ENCODE measurements at regions not wholly inside any gene's neighbourhood (a gene's known extent, or its start where the extent isn't known, plus 50 kb on each side); places are given as distances from the start of the nearest gene placed in this dataset.

GRCh38 chr20:4502756-4503155 is 183.5 kb upstream of the PRNP start:
- Histone ChIP-seq H3K79me2 (ENCODE audit: control insufficient read depth, insufficient read depth, low read length) (no peaks in the 10 kb centered on the region), H3K4me3 (replicated peaks in 1 of 3; ENCODE audit: insufficient read depth in 1 of 3, low read depth in 1 of 3, low read length in 3 of 3) (no peak overlapping the region), H4K20me1 (replicated peaks; ENCODE audit: control insufficient read depth, extremely low read depth, insufficient read depth, low read length) (no peaks in the 10 kb centered on the region), H2AFZ (ENCODE audit: low read depth, low read length) (no peak overlapping the region), H3K9me3 (replicated peaks; ENCODE audit: control insufficient read depth, insufficient read depth, low read length) (no peaks in the 10 kb centered on the region), H3K27me3 (ENCODE audit: control insufficient read depth in 2 of 2, insufficient read depth in 2 of 2, low read length in 2 of 2) (no peaks in the 10 kb centered on the region), H3K9ac (replicated peaks; ENCODE audit: extremely low read depth, insufficient read depth, low read length) (no peak overlapping the region), H3K4me2 (ENCODE audit: insufficient read depth, low read length) (no peak overlapping the region), H3K27ac (ENCODE audit: insufficient read depth, low read depth, low read length) (no peak overlapping the region), H3K36me3 (ENCODE audit: control insufficient read depth in 2 of 2, extremely low read depth in 1 of 2, insufficient read depth in 2 of 2, low read length in 2 of 2) (no peaks in the 10 kb centered on the region), H3K4me1 (ENCODE audit: control insufficient read depth, extremely low read depth, insufficient read depth, low read length) (peaks cover 9% of the 10 kb centered on the region), H3K9me1 (replicated peaks; ENCODE audit: control insufficient read depth, extremely low read depth, insufficient read depth, low read length) (no peaks in the 10 kb centered on the region)
- DNase-seq (ENCODE audit: low read depth, low spot score), result no peak
- intact Hi-C loops (cut with micrococcal nuclease), result no loop called here
- CTCF ChIA-PET, result no interaction called here
- POLR2A ChIA-PET, result no interaction called here
- no peak for FAIRE-seq
- no TSS peak for BruUV-seq (replicated peaks)
- TF ChIP-seq MYC (IDR thresholded peaks at IDR 0.05; ENCODE audit: low read depth, low read length) (no peak), POLR2A (IDR thresholded peaks at IDR 0.05; ENCODE audit: low read depth, low read length) (no peak), GATA2 (IDR thresholded peaks at IDR 0.05; ENCODE audit: insufficient read depth, insufficient read length, low read depth, low read length) (no peak), FOS (IDR thresholded peaks at IDR 0.05; ENCODE audit: borderline replicate concordance, insufficient read depth, low read length) (no peak), EZH2 (IDR thresholded peaks at IDR 0.05; ENCODE audit: borderline replicate concordance, low read depth, low read length, severe bottlenecking) (no peak), CTCF (IDR thresholded peaks at IDR 0.05; ENCODE audit: extremely low read depth in 1 of 2, insufficient read depth in 1 of 2, low read depth in 1 of 2, low read length in 2 of 2) (no peak), MAX (IDR thresholded peaks at IDR 0.05; ENCODE audit: insufficient read depth, insufficient read length) (no peak), POLR2AphosphoS5 (IDR thresholded peaks at IDR 0.05; ENCODE audit: insufficient read depth, low read depth, low read length) (no peak), JUN (IDR thresholded peaks at IDR 0.05; ENCODE audit: borderline replicate concordance, insufficient read depth, insufficient read length, low read depth) (no peak)
- dilution Hi-C loops (cut with MboI; ENCODE audit: extremely low pct_ligation_motif_present, low sequenced_read_pairs), result no loop called here
